SH-SY5Y (cell line): ENCODE measurements at regions not wholly inside any gene's neighbourhood (a gene's known extent, or its start where the extent isn't known, plus 50 kb on each side); places are given as distances from the start of the nearest gene placed in this dataset.

Experiments
- GATA2 ChIP-seq: IDR thresholded peaks from 2 replicates; pipeline ENCODE4 v1.6.1; 2011; ENCODE audit warnings: mild to moderate bottlenecking, low read depth, low read length
- GATA3 ChIP-seq: IDR thresholded peaks from 2 replicates; pipeline ENCODE4 v1.6.1; 2011; ENCODE audit warnings: low read depth, mild to moderate bottlenecking, low read length, moderate library complexity

- TF ChIP-seq GATA3 (no peak), GATA2 (no peak)
Measured at GRCh38 chrX:38500141-38500540, 61.2 kb upstream of the TSPAN7 start.
